HEK293 (cell line): ENCODE measurements at regions not wholly inside any gene's neighbourhood (a gene's known extent, or its start where the extent isn't known, plus 50 kb on each side); places are given as distances from the start of the nearest gene placed in this dataset.

Experiments used
- CTCF ChIP-seq: fragments of 450-650 bp; formaldehyde crosslinking; IDR thresholded peaks from 2 replicates; pipeline ENCODE4 v1.5.1; 2016; ENCODE audit warnings: missing biosample characterization, missing genetic modification characterization
- HOXA7 ChIP-seq: sonication (generic); formaldehyde crosslinking; IDR thresholded peaks from 2 replicates; pipeline ENCODE4 v1.8.1; 2022; ENCODE audit warnings: missing genetic modification reagents, borderline replicate concordance
- ZNF274 ChIP-seq, 2 experiments: fragments of 200-500 bp in 1 of 2; fragments of 450-650 bp in 1 of 2; sonication (Bioruptor generic) in 1 of 2; formaldehyde crosslinking in 1 of 2; IDR thresholded peaks; 2 replicates each; pipeline versions ENCODE4 v1.5.1 to v1.6.1; 2014 to 2016; ENCODE audit warnings: borderline replicate concordance in 1 of 2, inconsistent platforms in 1 of 2, low read length in 1 of 2, missing biosample characterization in 1 of 2, missing genetic modification characterization in 1 of 2

GRCh38 chr6:170010665-170011203, 259.3 kb downstream of the ERMARD start:
- TF ChIP-seq ZNF274 (IDR thresholded peaks at IDR 0.05; ENCODE audit: low read length) (no peak), ZNF274 (tag by site-specific recombination; IDR thresholded peaks at IDR 0.05; ENCODE audit: borderline replicate concordance) (no peak), HOXA7 (CRISPR knock-in tag) (no peak), CTCF (tag by site-specific recombination) (no peak)
